ENCODE measurements at regions not wholly inside any gene's neighbourhood (a gene's known extent, or its start where the extent isn't known, plus 50 kb on each side); places are given as distances from the start of the nearest gene placed in this dataset.

- H3K27me3 Mint-ChIP-seq = no peaks in the 10 kb centered on the region
- no peak for TF ChIP-seq CTCF (IDR thresholded peaks at IDR 0.05; ENCODE audit: unreplicated experiment)
- H3K9me3 Mint-ChIP-seq (ENCODE audit: low read depth) = no peaks in the 10 kb centered on the region
- no peak for DNase-seq (ENCODE audit: low spot score, unreplicated experiment)
- peaks cover 3% of the 10 kb centered on the region for H3K4me1 Mint-ChIP-seq (ENCODE audit: low read depth)
- no peaks in the 10 kb centered on the region for H3K36me3 Mint-ChIP-seq (ENCODE audit: insufficient read depth)
- H3K27ac Mint-ChIP-seq = no peak overlapping the region
- H3K4me3 Mint-ChIP-seq (ENCODE audit: low read depth) = no peak overlapping the region
Observed at GRCh38 chr11:70612459-70613141, 214.3 kb downstream of the CTTN start.

- no peak overlapping the region for H3K27ac Mint-ChIP-seq
- H3K36me3 Mint-ChIP-seq (ENCODE audit: insufficient read depth) = no peaks in the 10 kb centered on the region
- H3K27me3 Mint-ChIP-seq = no peaks in the 10 kb centered on the region
- no peak overlapping the region for H3K4me3 Mint-ChIP-seq (ENCODE audit: low read depth)
- DNase-seq (ENCODE audit: low spot score, unreplicated experiment) = no peak
- H3K9me3 Mint-ChIP-seq (ENCODE audit: low read depth) = no peaks in the 10 kb centered on the region
- H3K4me1 Mint-ChIP-seq (ENCODE audit: low read depth) = peaks cover 2% of the 10 kb centered on the region
- TF ChIP-seq CTCF (IDR thresholded peaks at IDR 0.05; ENCODE audit: unreplicated experiment) = no peak
Observed at GRCh38 chr11:70614034-70614681, 215.8 kb downstream of the CTTN start.

- H3K36me3 Mint-ChIP-seq (ENCODE audit: insufficient read depth) = no peaks in the 10 kb centered on the region
- no peaks in the 10 kb centered on the region for H3K27me3 Mint-ChIP-seq
- peaks cover 2% of the 10 kb centered on the region for H3K4me1 Mint-ChIP-seq (ENCODE audit: low read depth)
- no peak for TF ChIP-seq CTCF (IDR thresholded peaks at IDR 0.05; ENCODE audit: unreplicated experiment)
- H3K4me3 Mint-ChIP-seq (ENCODE audit: low read depth) = no peak overlapping the region
- no peak overlapping the region for H3K27ac Mint-ChIP-seq
- no peak for DNase-seq (ENCODE audit: low spot score, unreplicated experiment)
- no peaks in the 10 kb centered on the region for H3K9me3 Mint-ChIP-seq (ENCODE audit: low read depth)
Observed at GRCh38 chr11:70615036-70615875, 216.9 kb downstream of the CTTN start.

GRCh38 chr11:70616317-70616716 lies 218.0 kb downstream of the CTTN start:
- H3K27ac Mint-ChIP-seq = no peak overlapping the region
- DNase-seq (ENCODE audit: low spot score, unreplicated experiment) = no peak
- H3K4me3 Mint-ChIP-seq (ENCODE audit: low read depth) = no peak overlapping the region
- no peak for TF ChIP-seq CTCF (IDR thresholded peaks at IDR 0.05; ENCODE audit: unreplicated experiment)
- H3K9me3 Mint-ChIP-seq (ENCODE audit: low read depth) = no peaks in the 10 kb centered on the region
- no peaks in the 10 kb centered on the region for H3K36me3 Mint-ChIP-seq (ENCODE audit: insufficient read depth)
- no peaks in the 10 kb centered on the region for H3K27me3 Mint-ChIP-seq
- peaks cover 2% of the 10 kb centered on the region for H3K4me1 Mint-ChIP-seq (ENCODE audit: low read depth)

- no peaks in the 10 kb centered on the region for H3K27me3 Mint-ChIP-seq
- H3K27ac Mint-ChIP-seq = no peak overlapping the region
Observed at GRCh38 chr11:70616938-70617654, 218.8 kb downstream of the CTTN start.

More at GRCh38 chr11:70616938-70617654, 218.8 kb downstream of the CTTN start:
- H3K4me3 Mint-ChIP-seq (ENCODE audit: low read depth) = no peak overlapping the region
- H3K36me3 Mint-ChIP-seq (ENCODE audit: insufficient read depth) = no peaks in the 10 kb centered on the region
- no peak for TF ChIP-seq CTCF (IDR thresholded peaks at IDR 0.05; ENCODE audit: unreplicated experiment)
- H3K9me3 Mint-ChIP-seq (ENCODE audit: low read depth) = no peaks in the 10 kb centered on the region
- no peak for DNase-seq (ENCODE audit: low spot score, unreplicated experiment)
- H3K4me1 Mint-ChIP-seq (ENCODE audit: low read depth) = peaks cover 2% of the 10 kb centered on the region
